Transverse colon (tissue), 4 donors: ENCODE measurements at regions not wholly inside any gene's neighbourhood (a gene's known extent, or its start where the extent isn't known, plus 50 kb on each side); places are given as distances from the start of the nearest gene placed in this dataset.

Experiments
- DNase-seq: peaks from one replicate; pipeline ENCODE4 v3.0.0-alpha.2; 2019
- H3K27ac ChIP-seq, 4 donors: fragments of 200-600 bp; sonication (generic); 2 replicates each; pipeline ENCODE4 v1.5.1; 2016 to 2018; ENCODE audit warnings: inconsistent platforms in 4 of 4
- H3K27me3 ChIP-seq: fragments of 200-600 bp; sonication (generic); 2 replicates; pipeline ENCODE4 v1.5.1; 2017; ENCODE audit warnings: inconsistent platforms
- H3K36me3 ChIP-seq, 4 donors: fragments of 200-600 bp; sonication (generic); 2 replicates each; pipeline ENCODE4 v1.5.1; 2017 to 2019; ENCODE audit warnings: inconsistent platforms in 4 of 4
- H3K4me1 ChIP-seq, 4 donors: fragments of 200-600 bp; sonication (generic); 2 replicates each; pipeline ENCODE4 v1.5.1; 2017 to 2020; ENCODE audit warnings: inconsistent platforms in 4 of 4
- H3K4me3 ChIP-seq, 4 donors: fragments of 200-600 bp; sonication (generic); 1 replicate in 1 of 4; 2 replicates in 3 of 4; pipeline versions ENCODE4 v1.5.1 to v1.6.1; 2017 to 2019; ENCODE audit warnings: inconsistent platforms in 4 of 4
- H3K9me3 ChIP-seq, 2 donors: fragments of 200-600 bp; sonication (generic); 2 replicates each; pipeline ENCODE4 v1.5.1; 2017 to 2019; ENCODE audit warnings: inconsistent platforms in 2 of 2
- CTCF ChIP-seq, 5 experiments: fragments of 200-600 bp in 3 of 5; fragments of 450-650 bp in 2 of 5; sonication (generic) in 3 of 5; IDR thresholded peaks; 1 replicate in 2 of 5; 2 replicates in 3 of 5; pipeline ENCODE4 v1.5.1; 2016 to 2017; ENCODE audit warnings: antibody characterized with exemption in 5 of 5, inconsistent platforms in 3 of 5, mild to moderate bottlenecking in 2 of 5, moderate library complexity in 1 of 5
- EP300 ChIP-seq: sonication (generic); formaldehyde crosslinking; IDR thresholded peaks from one replicate; pipeline ENCODE4 v1.6.1; 2017; ENCODE audit warnings: antibody characterized with exemption, low read depth
- POLR2A ChIP-seq: fragments of 450-650 bp; IDR thresholded peaks from one replicate; pipeline ENCODE4 v1.6.1; 2016; ENCODE audit warnings: antibody characterized with exemption, mild to moderate bottlenecking, moderate library complexity
- POLR2AphosphoS5 ChIP-seq, 3 donors: sonication (generic); formaldehyde crosslinking; IDR thresholded peaks; one replicate each; pipeline ENCODE4 v1.6.1; 2016; ENCODE audit warnings: antibody characterized with exemption in 3 of 3
- WGBS, 2 donors: methylation state at CpG; one replicate each; pipeline ENCODE4 v1.1.5; 2018; ENCODE audit warnings: low coverage in 1 of 2; 5-methylcytosine and 5-hydroxymethylcytosine counted together
- in situ Hi-C, 4 donors: fragments of 200-750 bp; cut with MboI; loops; one replicate each; pipeline versions ENCODE4 v1.15.0 to v1.15.1; 2017; ENCODE audit warnings: low sequenced_read_pairs in 3 of 4, low pct_ligation_motif_present in 1 of 4, low pct_unique_long_range_greater_than_20kb in 1 of 4
- intact Hi-C: fragments of 100-400 bp; cut with DNase I; formaldehyde crosslinking; loops from one replicate; pipeline ENCODE4 v1.15.1; 2023; ENCODE audit warnings: low total_unique reads

DNA sequence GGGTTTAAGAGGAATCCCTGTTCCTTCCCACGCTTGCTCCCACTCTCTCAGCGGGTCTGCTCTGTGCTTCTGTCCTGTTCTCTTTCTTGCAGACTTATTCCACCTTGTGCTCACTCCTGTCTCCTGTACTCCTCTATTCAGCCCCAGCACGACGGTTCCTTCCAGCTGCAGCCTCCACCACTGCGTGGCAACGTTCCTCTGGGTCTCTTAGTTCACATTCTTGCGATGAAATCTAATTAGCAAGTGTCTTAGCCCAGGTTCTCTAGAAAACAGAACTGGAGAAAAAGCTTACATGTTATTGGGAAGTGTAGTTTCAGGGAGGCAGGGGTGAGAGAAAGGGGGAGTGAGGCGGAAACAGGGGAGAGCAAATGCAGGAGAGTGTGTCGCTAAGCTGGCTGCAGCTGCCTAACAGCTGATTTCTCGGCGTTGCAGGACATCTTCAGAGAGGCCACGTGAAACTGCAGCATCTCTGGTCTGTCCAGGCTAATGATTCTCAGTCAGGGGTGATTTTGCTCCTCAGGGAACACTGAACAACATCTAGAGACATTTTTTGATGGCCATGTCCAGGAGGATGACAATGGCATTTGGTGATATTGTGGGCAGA, 213.2 kb upstream of the NLRP1 start:
- in situ Hi-C loops = no loop called here
- H3K27me3 ChIP-seq = peaks cover 16% of the 10 kb centered on the region

GRCh38 chr17:5798094-5798493, 213.8 kb upstream of the NLRP1 start:
- Histone ChIP-seq H3K4me1 (no peaks in the 10 kb centered on the region), H3K27ac (no peak overlapping the region), H3K27me3 (peaks cover 20% of the 10 kb centered on the region), H3K4me3 (no peak overlapping the region), H3K9me3 (peaks cover under 1 to 2% of the 10 kb centered on the region in 2 donors), H3K36me3 (no peaks in the 10 kb centered on the region)
- intact Hi-C loops (no loop called here), in situ Hi-C loops (no loop called here)
- no peak for DNase-seq
- 72% methylated on average over 4 of the region's 4 CpGs; no CpG with 5 or more reads in 1 of the 2 donors for WGBS, 2 donors
- no peak for TF ChIP-seq CTCF (IDR thresholded peaks at IDR 0.05)
- TF ChIP-seq POLR2AphosphoS5 (IDR thresholded peaks at IDR 0.05) = no peak
- no peak for TF ChIP-seq POLR2A
- TF ChIP-seq EP300 = no peak

More for the DNA sequence above, 213.2 kb upstream of the NLRP1 start:
- Histone ChIP-seq H3K4me3 (no peak overlapping the region), H3K27ac (no peak overlapping the region), H3K36me3 (no peaks in the 10 kb centered on the region), H3K4me1 (no peaks in the 10 kb centered on the region), H3K9me3 (peaks cover 6% of the 10 kb centered on the region in 2 donors)
- intact Hi-C loops = no loop called here
- DNase-seq = no peak
- WGBS, 2 donors = 34 to 42% methylated on average over 6 to 12 of the region's 12 CpGs
- TF ChIP-seq POLR2A = no peak
- no peak for TF ChIP-seq POLR2AphosphoS5 (IDR thresholded peaks at IDR 0.05)
- TF ChIP-seq CTCF (IDR thresholded peaks at IDR 0.05) = no peak
- TF ChIP-seq EP300 = no peak

- Histone ChIP-seq H3K4me1 (no peaks in the 10 kb centered on the region), H3K27me3 (peaks cover 20% of the 10 kb centered on the region), H3K27ac (no peak overlapping the region), H3K36me3 (no peaks in the 10 kb centered on the region), H3K4me3 (no peak overlapping the region), H3K9me3 (no peaks in the 10 kb centered on the region)
- 55 to 83% methylated on average over 1 to 9 of the region's 9 CpGs for WGBS, 2 donors
- TF ChIP-seq CTCF (IDR thresholded peaks at IDR 0.05) = no peak
- no peak for TF ChIP-seq EP300
- no peak for TF ChIP-seq POLR2AphosphoS5 (IDR thresholded peaks at IDR 0.05)
- no peak for TF ChIP-seq POLR2A
- in situ Hi-C loops = no loop called here
- no peak for DNase-seq
- intact Hi-C loops = no loop called here
Observed at GRCh38 chr17:5800131-5800530, 215.8 kb upstream of the NLRP1 start.

DNA sequence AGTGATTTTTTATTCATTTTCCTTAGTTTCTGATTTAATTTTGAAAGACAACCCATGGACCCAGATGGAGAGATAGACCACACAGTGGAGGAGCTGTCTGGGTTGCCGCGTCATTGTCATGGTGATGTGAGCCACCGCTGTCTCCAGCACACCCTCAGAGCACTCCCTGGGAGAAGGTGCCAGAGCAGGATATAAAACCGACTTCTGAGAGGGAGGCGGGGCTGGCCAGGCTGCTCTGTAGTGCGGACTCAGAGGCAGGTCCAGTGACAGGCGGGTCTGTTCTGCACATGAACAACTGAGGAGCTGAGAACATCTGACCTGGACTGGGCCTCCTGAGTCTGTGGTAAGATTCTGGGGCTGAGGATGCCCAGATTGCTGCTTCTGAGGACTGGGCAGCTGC, 216.3 kb upstream of the NLRP1 start:
- TF ChIP-seq EP300 = no peak
- no peak for TF ChIP-seq POLR2AphosphoS5 (IDR thresholded peaks at IDR 0.05)
- no peak for TF ChIP-seq CTCF (IDR thresholded peaks at IDR 0.05)
- TF ChIP-seq POLR2A = no peak
- 22% methylated on average over 7 of the region's 7 CpGs; no CpG with 5 or more reads in 1 of the 2 donors for WGBS, 2 donors
- Histone ChIP-seq H3K9me3 (no peaks in the 10 kb centered on the region), H3K4me1 (no peaks in the 10 kb centered on the region), H3K27ac (no peak overlapping the region), H3K36me3 (no peaks in the 10 kb centered on the region), H3K4me3 (no peak overlapping the region), H3K27me3 (peaks cover 20% of the 10 kb centered on the region)
- in situ Hi-C loops = no loop called here
- no peak for DNase-seq
- intact Hi-C loops = no loop called here
